ENCODE measurements at regions not wholly inside any gene's neighbourhood (a gene's known extent, or its start where the extent isn't known, plus 50 kb on each side); places are given as distances from the start of the nearest gene placed in this dataset.

GRCh38 chr3:83956431-83956830, 1002.4 kb upstream of the CADM2 start:
- TF ChIP-seq CTCF (IDR thresholded peaks at IDR 0.05; ENCODE audit: low read length), result no peak
- no peak for TF ChIP-seq EZH2 (optimal IDR thresholded peaks at IDR 0.05; ENCODE audit: low read depth, low read length)
- TF ChIP-seq EZH2phosphoT487 (IDR thresholded peaks at IDR 0.05; ENCODE audit: low read length), result no peak
